H7 (cell line): ENCODE measurements at regions not wholly inside any gene's neighbourhood (a gene's known extent, or its start where the extent isn't known, plus 50 kb on each side); places are given as distances from the start of the nearest gene placed in this dataset.

ENCODE experiments used
- DNase-seq: peaks from one replicate; pipeline ENCODE4 v3.0.0; 2012
- H3K27me3 ChIP-seq: 2 replicates; pipeline ENCODE4 v1.6.0; 2011; ENCODE audit warnings: mild to moderate bottlenecking, low read length; ENCODE audit not compliant: control insufficient read depth, insufficient read depth
- H3K36me3 ChIP-seq: replicated peaks from 2 replicates; pipeline ENCODE4 v1.5.1; 2011; ENCODE audit warnings: low read length; ENCODE audit not compliant: control insufficient read depth, insufficient read depth
- H3K4me3 ChIP-seq: 2 replicates; pipeline ENCODE4 v1.5.1; 2011; ENCODE audit warnings: low read depth, mild to moderate bottlenecking, control low read depth, low read length, moderate library complexity; ENCODE audit not compliant: insufficient read depth

GRCh38 chr2:118726821-118727220 lies 120.6 kb downstream of the EN1 start:
- no peaks in the 10 kb centered on the region for H3K27me3 ChIP-seq
- H3K36me3 ChIP-seq: no peaks in the 10 kb centered on the region
- no peak overlapping the region for H3K4me3 ChIP-seq
- DNase-seq: no peak

- no peaks in the 10 kb centered on the region for H3K27me3 ChIP-seq
- no peaks in the 10 kb centered on the region for H3K36me3 ChIP-seq
- H3K4me3 ChIP-seq: no peak overlapping the region
- DNase-seq: no peak
Observed at GRCh38 chr2:118723394-118723793, 124.1 kb downstream of the EN1 start.

- no peaks in the 10 kb centered on the region for H3K36me3 ChIP-seq
- H3K27me3 ChIP-seq: no peaks in the 10 kb centered on the region
- no peak for DNase-seq
- no peak overlapping the region for H3K4me3 ChIP-seq
Observed at GRCh38 chr2:118722976-118723375, 124.5 kb downstream of the EN1 start.

GRCh38 chr2:118721817-118722551 lies 125.5 kb downstream of the EN1 start:
- no peak for DNase-seq
- no peaks in the 10 kb centered on the region for H3K27me3 ChIP-seq
- H3K4me3 ChIP-seq: no peak overlapping the region
- H3K36me3 ChIP-seq: no peaks in the 10 kb centered on the region

- Histone ChIP-seq H3K36me3 (no peaks in the 10 kb centered on the region), H3K27me3 (no peaks in the 10 kb centered on the region), H3K4me3 (no peak overlapping the region)
- no peak for DNase-seq
Observed at GRCh38 chr2:118720866-118721265, 126.6 kb downstream of the EN1 start.

- H3K4me3 ChIP-seq: no peak overlapping the region
- no peaks in the 10 kb centered on the region for H3K36me3 ChIP-seq
- no peaks in the 10 kb centered on the region for H3K27me3 ChIP-seq
- DNase-seq: no peak
Observed at GRCh38 chr2:118718921-118719320, 128.5 kb downstream of the EN1 start.

GRCh38 chr2:118716102-118716501 lies 131.3 kb downstream of the EN1 start:
- Histone ChIP-seq H3K36me3 (no peaks in the 10 kb centered on the region), H3K27me3 (no peaks in the 10 kb centered on the region), H3K4me3 (no peak overlapping the region)
- no peak for DNase-seq

- Histone ChIP-seq H3K27me3 (no peaks in the 10 kb centered on the region), H3K36me3 (no peaks in the 10 kb centered on the region), H3K4me3 (no peak overlapping the region)
- peak; percentile 52 for DNase-seq
Observed at GRCh38 chr2:118714118-118714517, 133.3 kb downstream of the EN1 start.

GRCh38 chr2:118711603-118712002 lies 135.8 kb downstream of the EN1 start:
- no peak for DNase-seq
- H3K27me3 ChIP-seq: no peaks in the 10 kb centered on the region
- no peaks in the 10 kb centered on the region for H3K36me3 ChIP-seq
- no peak overlapping the region for H3K4me3 ChIP-seq

GRCh38 chr2:118710481-118710880 lies 137.0 kb downstream of the EN1 start:
- Histone ChIP-seq H3K36me3 (no peaks in the 10 kb centered on the region), H3K27me3 (no peaks in the 10 kb centered on the region), H3K4me3 (no peak overlapping the region)
- no peak for DNase-seq

GRCh38 chr2:118709786-118710185 lies 137.7 kb downstream of the EN1 start:
- Histone ChIP-seq H3K36me3 (no peaks in the 10 kb centered on the region), H3K27me3 (no peaks in the 10 kb centered on the region), H3K4me3 (no peak overlapping the region)
- DNase-seq: no peak

GRCh38 chr2:118706844-118707243 lies 140.6 kb downstream of the EN1 start:
- H3K36me3 ChIP-seq: no peaks in the 10 kb centered on the region
- no peak for DNase-seq
- no peak overlapping the region for H3K4me3 ChIP-seq
- H3K27me3 ChIP-seq: no peaks in the 10 kb centered on the region

GRCh38 chr2:118706371-118706770 lies 141.1 kb downstream of the EN1 start:
- Histone ChIP-seq H3K27me3 (no peaks in the 10 kb centered on the region), H3K4me3 (no peak overlapping the region), H3K36me3 (no peaks in the 10 kb centered on the region)
- DNase-seq: no peak

- Histone ChIP-seq H3K27me3 (no peaks in the 10 kb centered on the region), H3K4me3 (no peak overlapping the region), H3K36me3 (no peaks in the 10 kb centered on the region)
- DNase-seq: no peak
Observed at GRCh38 chr2:118705032-118705431, 142.4 kb downstream of the EN1 start.

GRCh38 chr2:118699447-118700175 lies 147.8 kb downstream of the EN1 start:
- no peak for DNase-seq
- no peaks in the 10 kb centered on the region for H3K27me3 ChIP-seq
- H3K4me3 ChIP-seq: no peak overlapping the region
- H3K36me3 ChIP-seq: no peaks in the 10 kb centered on the region
